ENCODE measurements at regions not wholly inside any gene's neighbourhood (a gene's known extent, or its start where the extent isn't known, plus 50 kb on each side); places are given as distances from the start of the nearest gene placed in this dataset.

GRCh38 chr5:4086081-4086480, 490.4 kb downstream of the IRX1 start:
- H3K9me3 Mint-ChIP-seq, result peaks cover 4% of the 10 kb centered on the region
- no peaks in the 10 kb centered on the region for H3K4me1 Mint-ChIP-seq
- no peak overlapping the region for H3K4me3 Mint-ChIP-seq
- H3K27me3 Mint-ChIP-seq, result no peaks in the 10 kb centered on the region
- no peaks in the 10 kb centered on the region for H3K36me3 Mint-ChIP-seq
- ATAC-seq, result no peak
- no peak overlapping the region for H3K27ac Mint-ChIP-seq

- no peak overlapping the region for H3K4me3 Mint-ChIP-seq
- no peaks in the 10 kb centered on the region for H3K36me3 Mint-ChIP-seq
- H3K9me3 Mint-ChIP-seq, result peaks cover 4% of the 10 kb centered on the region
- no peaks in the 10 kb centered on the region for H3K4me1 Mint-ChIP-seq
- no peaks in the 10 kb centered on the region for H3K27me3 Mint-ChIP-seq
- ATAC-seq, result no peak
- no peak overlapping the region for H3K27ac Mint-ChIP-seq
These were observed 491.5 kb downstream of the IRX1 start for GRCh38 chr5:4087110-4087509.

DNA sequence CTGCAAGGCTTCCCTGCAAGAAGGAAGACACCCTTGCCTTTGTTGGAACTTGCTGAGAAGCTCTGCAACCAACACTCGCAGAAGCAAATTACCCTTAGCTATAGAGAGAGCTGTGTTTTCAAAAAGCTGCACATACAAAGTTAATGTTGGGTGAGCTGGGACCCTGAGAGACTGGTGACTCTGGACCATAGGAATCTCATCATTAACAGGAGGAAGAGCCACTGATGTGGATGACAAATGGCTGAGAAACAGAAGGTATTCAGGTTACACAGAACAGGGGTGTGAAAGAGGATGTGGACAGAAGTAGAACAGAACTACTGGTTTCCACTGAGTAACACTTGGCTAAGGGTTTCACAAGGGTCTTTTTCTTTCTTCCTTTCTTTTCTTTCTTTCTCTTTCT, 493.5 kb downstream of the IRX1 start:
- no peaks in the 10 kb centered on the region for H3K4me1 Mint-ChIP-seq
- H3K4me3 Mint-ChIP-seq, result no peak overlapping the region
- H3K27me3 Mint-ChIP-seq, result no peaks in the 10 kb centered on the region
- no peaks in the 10 kb centered on the region for H3K36me3 Mint-ChIP-seq
- H3K27ac Mint-ChIP-seq, result no peak overlapping the region
- peaks cover 7% of the 10 kb centered on the region for H3K9me3 Mint-ChIP-seq
- ATAC-seq, result no peak

DNA sequence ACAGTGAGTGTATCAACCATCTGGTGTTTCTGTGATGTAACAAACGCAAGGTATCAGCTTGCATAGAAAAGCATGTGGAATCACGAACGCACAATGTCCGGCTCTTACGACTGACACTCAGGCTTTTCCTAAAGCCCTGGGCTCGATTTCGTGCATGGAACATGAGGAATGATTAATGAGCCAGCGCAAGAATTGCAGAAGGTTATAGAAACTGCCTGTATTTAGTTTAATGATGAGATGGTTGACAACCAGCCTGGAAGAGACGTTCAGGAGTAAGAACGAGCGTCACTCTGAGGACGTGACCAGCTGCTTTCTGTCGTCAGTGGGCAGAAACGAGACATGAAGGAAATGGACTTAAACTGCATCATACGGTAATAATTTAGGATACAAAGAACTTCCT, 497.6 kb downstream of the IRX1 start:
- H3K27ac Mint-ChIP-seq, result no peak overlapping the region
- no peak for ATAC-seq
- H3K27me3 Mint-ChIP-seq, result no peaks in the 10 kb centered on the region
- no peak overlapping the region for H3K4me3 Mint-ChIP-seq
- H3K36me3 Mint-ChIP-seq, result no peaks in the 10 kb centered on the region
- peaks cover 13% of the 10 kb centered on the region for H3K9me3 Mint-ChIP-seq
- H3K4me1 Mint-ChIP-seq, result no peaks in the 10 kb centered on the region

DNA sequence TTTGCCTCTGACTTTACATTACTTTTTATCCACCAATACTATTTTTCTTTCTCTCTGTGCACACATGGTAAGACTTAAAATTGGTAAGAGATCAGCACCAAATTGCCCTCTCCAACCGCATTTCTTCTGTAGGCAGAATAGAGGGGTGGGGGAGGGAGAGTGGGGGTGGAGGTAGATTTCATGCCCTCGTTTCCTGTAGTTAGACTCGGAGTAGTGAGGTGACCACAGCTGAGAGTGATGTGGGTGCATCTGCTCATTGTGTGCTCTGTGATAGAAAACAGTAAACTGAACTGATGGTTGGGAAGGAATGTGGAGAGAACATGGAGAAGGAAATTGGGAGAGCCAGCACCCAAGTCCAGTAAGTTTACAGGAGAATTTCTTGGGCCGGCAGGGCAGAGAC, 498.3 kb downstream of the IRX1 start:
- Mint-ChIP-seq H3K27me3 (no peaks in the 10 kb centered on the region), H3K4me3 (no peak overlapping the region), H3K4me1 (no peaks in the 10 kb centered on the region), H3K9me3 (peaks cover 13% of the 10 kb centered on the region), H3K27ac (no peak overlapping the region), H3K36me3 (no peaks in the 10 kb centered on the region)
- ATAC-seq, result no peak

- no peaks in the 10 kb centered on the region for H3K27me3 Mint-ChIP-seq
- no peaks in the 10 kb centered on the region for H3K4me1 Mint-ChIP-seq
- no peak overlapping the region for H3K4me3 Mint-ChIP-seq
- ATAC-seq, result no peak
- H3K36me3 Mint-ChIP-seq, result no peaks in the 10 kb centered on the region
- H3K9me3 Mint-ChIP-seq, result peaks cover 9% of the 10 kb centered on the region
- H3K27ac Mint-ChIP-seq, result no peak overlapping the region
These were observed 500.4 kb downstream of the IRX1 start for GRCh38 chr5:4095918-4096630.

DNA sequence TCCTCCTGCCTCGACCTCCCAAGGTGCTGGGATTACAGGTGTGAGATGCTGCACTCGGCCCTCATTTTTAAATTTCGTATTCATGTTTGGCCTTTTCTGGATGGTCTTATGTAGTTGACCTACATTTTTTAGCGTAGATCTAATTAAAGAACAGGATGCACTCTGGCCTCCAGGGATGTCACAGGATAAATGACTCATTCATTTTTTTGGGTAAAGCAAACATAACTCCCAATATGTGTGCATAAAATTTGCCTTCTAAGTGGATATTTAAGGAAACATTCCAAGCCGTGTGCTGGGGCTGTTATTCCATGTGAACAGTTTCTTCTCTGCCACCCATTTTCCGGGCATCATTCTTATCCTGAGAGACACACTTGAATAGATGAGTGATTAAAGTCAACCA, 501.6 kb downstream of the IRX1 start:
- no peaks in the 10 kb centered on the region for H3K27me3 Mint-ChIP-seq
- no peaks in the 10 kb centered on the region for H3K4me1 Mint-ChIP-seq
- H3K4me3 Mint-ChIP-seq, result no peak overlapping the region
- no peak for ATAC-seq
- H3K27ac Mint-ChIP-seq, result no peak overlapping the region
- no peaks in the 10 kb centered on the region for H3K36me3 Mint-ChIP-seq
- H3K9me3 Mint-ChIP-seq, result peaks cover 9% of the 10 kb centered on the region

DNA sequence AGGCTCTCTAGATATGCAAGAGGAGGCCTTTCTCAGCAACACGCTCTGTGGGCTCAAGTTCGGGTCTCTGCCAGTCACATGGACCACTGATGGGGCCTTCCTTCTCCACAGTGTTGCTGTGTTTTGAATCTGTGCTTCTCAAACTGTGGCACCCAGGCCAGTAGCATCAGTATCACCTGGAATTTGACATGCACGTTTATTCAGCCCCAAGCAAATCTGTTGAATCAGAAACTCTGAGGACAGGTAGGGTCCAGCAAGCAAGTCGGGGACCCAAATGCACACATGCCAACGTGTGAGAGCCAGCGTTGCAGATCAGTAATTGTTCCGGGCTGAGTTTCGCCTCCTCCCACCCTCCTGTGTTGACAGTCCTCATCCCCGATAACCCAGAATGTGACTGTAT, 502.6 kb downstream of the IRX1 start:
- H3K9me3 Mint-ChIP-seq, result peaks cover 9% of the 10 kb centered on the region
- no peak for ATAC-seq
- no peaks in the 10 kb centered on the region for H3K36me3 Mint-ChIP-seq
- H3K27me3 Mint-ChIP-seq, result no peaks in the 10 kb centered on the region
- H3K4me3 Mint-ChIP-seq, result no peak overlapping the region
- no peaks in the 10 kb centered on the region for H3K4me1 Mint-ChIP-seq
- no peak overlapping the region for H3K27ac Mint-ChIP-seq

GRCh38 chr5:4099386-4099785, 503.8 kb downstream of the IRX1 start:
- no peaks in the 10 kb centered on the region for H3K4me1 Mint-ChIP-seq
- no peaks in the 10 kb centered on the region for H3K36me3 Mint-ChIP-seq
- H3K27me3 Mint-ChIP-seq, result no peaks in the 10 kb centered on the region
- no peak for ATAC-seq
- H3K27ac Mint-ChIP-seq, result no peak overlapping the region
- H3K9me3 Mint-ChIP-seq, result peaks cover 5% of the 10 kb centered on the region
- no peak overlapping the region for H3K4me3 Mint-ChIP-seq

- Mint-ChIP-seq H3K27me3 (no peaks in the 10 kb centered on the region), H3K4me1 (no peaks in the 10 kb centered on the region), H3K9me3 (peaks cover 2% of the 10 kb centered on the region), H3K27ac (no peak overlapping the region), H3K4me3 (no peak overlapping the region), H3K36me3 (no peaks in the 10 kb centered on the region)
- ATAC-seq, result no peak
These were observed 505.1 kb downstream of the IRX1 start for GRCh38 chr5:4100739-4101138.

DNA sequence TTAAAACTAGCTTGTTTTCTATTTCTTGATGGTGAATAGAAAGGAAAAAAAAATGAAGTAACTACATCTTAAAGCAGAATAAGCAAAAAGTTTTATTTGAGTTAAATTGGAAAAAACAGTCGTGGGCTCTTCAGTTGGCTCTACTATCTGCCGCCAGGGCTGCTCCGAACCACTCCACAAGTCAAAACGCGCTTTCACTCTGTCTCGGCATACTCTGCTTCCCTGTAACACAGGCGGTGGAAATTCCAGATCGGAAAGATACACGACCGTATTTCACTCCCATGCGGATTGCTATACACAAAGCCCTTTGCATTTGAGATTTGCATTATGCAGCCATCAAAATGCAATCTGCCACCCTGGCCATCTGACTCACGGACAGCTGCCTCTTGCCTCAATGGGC, 505.6 kb downstream of the IRX1 start:
- Mint-ChIP-seq H3K27me3 (no peaks in the 10 kb centered on the region), H3K4me1 (no peaks in the 10 kb centered on the region), H3K36me3 (no peaks in the 10 kb centered on the region), H3K27ac (no peak overlapping the region), H3K9me3 (no peaks in the 10 kb centered on the region), H3K4me3 (no peak overlapping the region)
- ATAC-seq, result no peak

GRCh38 chr5:4104831-4105597, 509.4 kb downstream of the IRX1 start:
- no peak for ATAC-seq
- Mint-ChIP-seq H3K4me1 (no peaks in the 10 kb centered on the region), H3K36me3 (no peaks in the 10 kb centered on the region), H3K27me3 (no peaks in the 10 kb centered on the region), H3K4me3 (no peak overlapping the region), H3K27ac (no peak overlapping the region), H3K9me3 (no peaks in the 10 kb centered on the region)

DNA sequence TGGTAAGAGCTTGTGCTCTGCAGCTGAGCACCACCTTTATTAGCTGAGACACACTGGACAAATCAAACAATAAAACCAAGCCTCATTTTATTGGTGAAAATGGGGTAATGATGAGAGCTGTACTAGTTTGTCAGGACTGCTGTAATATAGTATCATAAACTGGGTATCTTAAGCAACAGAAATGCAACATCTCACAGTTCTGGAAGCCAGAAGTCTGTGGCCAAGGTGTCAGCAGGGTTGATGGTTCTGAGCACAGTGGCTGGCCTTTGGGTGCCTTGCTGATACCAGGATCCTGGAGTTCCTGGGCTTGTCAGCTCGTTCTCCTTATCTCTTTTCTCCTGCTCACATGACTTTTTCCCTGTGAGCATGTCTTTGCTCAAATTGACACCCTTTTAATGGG, 513.1 kb downstream of the IRX1 start:
- no peaks in the 10 kb centered on the region for H3K27me3 Mint-ChIP-seq
- H3K9me3 Mint-ChIP-seq, result no peaks in the 10 kb centered on the region
- no peak for ATAC-seq
- no peak overlapping the region for H3K27ac Mint-ChIP-seq
- H3K36me3 Mint-ChIP-seq, result no peaks in the 10 kb centered on the region
- no peaks in the 10 kb centered on the region for H3K4me1 Mint-ChIP-seq
- no peak overlapping the region for H3K4me3 Mint-ChIP-seq

GRCh38 chr5:4113426-4113825, 517.8 kb downstream of the IRX1 start:
- no peaks in the 10 kb centered on the region for H3K4me1 Mint-ChIP-seq
- no peak overlapping the region for H3K27ac Mint-ChIP-seq
- no peak for ATAC-seq
- H3K36me3 Mint-ChIP-seq, result no peaks in the 10 kb centered on the region
- H3K27me3 Mint-ChIP-seq, result no peaks in the 10 kb centered on the region
- no peak overlapping the region for H3K4me3 Mint-ChIP-seq
- peaks cover 2% of the 10 kb centered on the region for H3K9me3 Mint-ChIP-seq

DNA sequence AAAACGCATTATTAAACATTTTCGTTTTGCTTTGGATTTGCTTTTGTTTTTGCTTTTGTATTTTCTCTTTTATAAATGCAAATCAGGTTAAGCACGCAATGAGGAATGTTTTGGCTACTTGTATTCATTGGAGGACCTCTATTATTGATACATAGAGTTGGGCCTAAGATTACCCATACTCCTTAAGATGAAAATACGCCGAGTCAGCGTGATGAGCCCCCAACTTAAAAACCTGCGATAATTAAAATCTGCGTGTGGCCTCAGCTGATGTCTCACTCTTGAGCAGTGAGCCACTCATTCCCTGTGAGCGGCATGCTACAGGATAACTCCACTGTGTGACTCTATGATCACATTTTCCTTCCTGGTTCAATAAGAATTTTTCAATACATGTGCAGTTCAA, 518.3 kb downstream of the IRX1 start:
- peaks cover 2% of the 10 kb centered on the region for H3K9me3 Mint-ChIP-seq
- H3K27me3 Mint-ChIP-seq, result no peaks in the 10 kb centered on the region
- H3K4me1 Mint-ChIP-seq, result no peaks in the 10 kb centered on the region
- no peak for ATAC-seq
- no peak overlapping the region for H3K27ac Mint-ChIP-seq
- H3K36me3 Mint-ChIP-seq, result no peaks in the 10 kb centered on the region
- H3K4me3 Mint-ChIP-seq, result no peak overlapping the region

DNA sequence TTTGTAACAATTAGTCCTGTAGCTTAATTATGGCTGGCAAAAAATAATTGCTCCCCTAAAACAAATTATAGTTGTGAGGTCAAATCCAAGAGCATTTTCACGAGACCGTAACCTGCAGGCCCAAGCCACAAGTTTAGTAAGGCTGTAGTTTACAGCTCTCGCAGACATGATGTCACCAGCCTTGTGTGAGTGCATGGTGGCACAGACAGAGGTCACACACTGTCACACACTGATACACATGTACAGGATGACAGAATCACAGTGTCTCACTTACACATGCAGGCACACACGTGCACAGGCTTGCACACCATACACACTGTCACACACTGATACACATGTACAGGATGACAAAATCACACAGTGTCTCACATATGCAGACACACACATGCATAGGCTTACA, 518.8 kb downstream of the IRX1 start:
- no peaks in the 10 kb centered on the region for H3K27me3 Mint-ChIP-seq
- H3K36me3 Mint-ChIP-seq, result no peaks in the 10 kb centered on the region
- no peak for ATAC-seq
- no peak overlapping the region for H3K4me3 Mint-ChIP-seq
- no peaks in the 10 kb centered on the region for H3K4me1 Mint-ChIP-seq
- no peak overlapping the region for H3K27ac Mint-ChIP-seq
- peaks cover 4% of the 10 kb centered on the region for H3K9me3 Mint-ChIP-seq

Data from stimulated activated memory B cell treated with anti-CD40 and anti-IgM and Interleukin-4, amounts not matched to agents 10 μg/mL and 1 μg/mL and 100 μg/mL, for 72 hours (primary cell).